ENCODE measurements at regions not wholly inside any gene's neighbourhood (a gene's known extent, or its start where the extent isn't known, plus 50 kb on each side); places are given as distances from the start of the nearest gene placed in this dataset.
"Not testable (repeated sequence)": the region's sequence is repeated elsewhere in the genome, so short reads cannot be mapped to it uniquely, and the experiment has no call there.

GRCh38 chr7:17043012-17043877 is 161.5 kb upstream of the AGR3 start:
- Histone ChIP-seq H3K36me3 (no peaks in the 10 kb centered on the region), H3K4me2 (peak overlapping the region; percentile 10; the same call in 1 of the 2 replicates), H4K20me1 (no peaks in the 10 kb centered on the region), H3K9me3 (no peaks in the 10 kb centered on the region), H3K27me3 (no peaks in the 10 kb centered on the region), H3K9ac (no peak overlapping the region), H3K4me3 (no peak overlapping the region), H3K4me1 (peaks cover 41% of the 10 kb centered on the region), H3K27ac (no peak overlapping the region)
- no peak for TF ChIP-seq Cebpa-rat (IDR thresholded peaks at IDR 0.05)

GRCh38 chr7:17044396-17044795 is 162.6 kb upstream of the AGR3 start:
- Histone ChIP-seq H4K20me1 (no peaks in the 10 kb centered on the region), H3K4me2 (no peak overlapping the region), H3K4me3 (no peak overlapping the region), H3K4me1 (peaks cover 30% of the 10 kb centered on the region), H3K27me3 (no peaks in the 10 kb centered on the region), H3K36me3 (no peaks in the 10 kb centered on the region), H3K9me3 (no peaks in the 10 kb centered on the region), H3K27ac (no peak overlapping the region), H3K9ac (no peak overlapping the region)
- no peak for TF ChIP-seq Cebpa-rat (IDR thresholded peaks at IDR 0.05)

- no peak for TF ChIP-seq Cebpa-rat (IDR thresholded peaks at IDR 0.05)
- Histone ChIP-seq H3K36me3 (no peaks in the 10 kb centered on the region), H3K27me3 (no peaks in the 10 kb centered on the region), H3K4me2 (no peak overlapping the region), H3K9me3 (no peaks in the 10 kb centered on the region), H3K4me1 (peaks cover 26% of the 10 kb centered on the region), H4K20me1 (no peaks in the 10 kb centered on the region), H3K4me3 (no peak overlapping the region), H3K27ac (no peak overlapping the region), H3K9ac (no peak overlapping the region)
These were observed 163.1 kb upstream of the AGR3 start for GRCh38 chr7:17044861-17045260.

GRCh38 chr7:17046259-17046658 is 164.5 kb upstream of the AGR3 start:
- Histone ChIP-seq H3K4me2 (no peak overlapping the region), H3K27ac (no peak overlapping the region), H3K9me3 (no peaks in the 10 kb centered on the region), H3K4me3 (no peak overlapping the region), H4K20me1 (no peaks in the 10 kb centered on the region), H3K27me3 (no peaks in the 10 kb centered on the region), H3K4me1 (peaks cover 16% of the 10 kb centered on the region), H3K9ac (no peak overlapping the region), H3K36me3 (no peaks in the 10 kb centered on the region)
- TF ChIP-seq Cebpa-rat (IDR thresholded peaks at IDR 0.05) = no peak

- H3K9ac ChIP-seq = no peak overlapping the region
These were observed 164.9 kb upstream of the AGR3 start for GRCh38 chr7:17046666-17047065.

GRCh38 chr7:17053164-17053563 is 171.4 kb upstream of the AGR3 start:
- H3K9ac ChIP-seq, H3K4me2 ChIP-seq, H4K20me1 ChIP-seq, H3K9me3 ChIP-seq, H3K4me3 ChIP-seq, H3K36me3 ChIP-seq, H3K27ac ChIP-seq, H3K27me3 ChIP-seq, H3K4me1 ChIP-seq: not testable (repeated sequence)

More at GRCh38 chr7:17046666-17047065, 164.9 kb upstream of the AGR3 start:
- H3K4me2 ChIP-seq = no peak overlapping the region
- H3K9me3 ChIP-seq = no peaks in the 10 kb centered on the region
- no peak overlapping the region for H3K4me3 ChIP-seq
- peaks cover 12% of the 10 kb centered on the region for H3K4me1 ChIP-seq
- H3K36me3 ChIP-seq = no peaks in the 10 kb centered on the region
- no peaks in the 10 kb centered on the region for H4K20me1 ChIP-seq
- no peak overlapping the region for H3K27ac ChIP-seq
- TF ChIP-seq Cebpa-rat (IDR thresholded peaks at IDR 0.05) = no peak
- no peaks in the 10 kb centered on the region for H3K27me3 ChIP-seq

- Histone ChIP-seq H3K27me3 (no peaks in the 10 kb centered on the region), H3K36me3 (no peaks in the 10 kb centered on the region), H3K4me2 (no peak overlapping the region), H3K9ac (no peak overlapping the region), H3K27ac (no peak overlapping the region), H3K4me3 (no peak overlapping the region), H4K20me1 (no peaks in the 10 kb centered on the region), H3K9me3 (no peaks in the 10 kb centered on the region), H3K4me1 (peaks cover 12% of the 10 kb centered on the region; the same call in 1 of the 2 replicates)
- no peak for TF ChIP-seq Cebpa-rat (IDR thresholded peaks at IDR 0.05)
These were observed 172.4 kb upstream of the AGR3 start for GRCh38 chr7:17054206-17054605.

GRCh38 chr7:17054836-17055235 is 173.1 kb upstream of the AGR3 start:
- no peak overlapping the region for H3K4me3 ChIP-seq
- no peak overlapping the region for H3K27ac ChIP-seq
- no peaks in the 10 kb centered on the region for H3K9me3 ChIP-seq
- TF ChIP-seq Cebpa-rat (IDR thresholded peaks at IDR 0.05) = no peak
- H3K4me1 ChIP-seq = peaks cover 17% of the 10 kb centered on the region; the same call in 1 of the 2 replicates
- H4K20me1 ChIP-seq = no peaks in the 10 kb centered on the region
- no peak overlapping the region for H3K9ac ChIP-seq
- H3K27me3 ChIP-seq = no peaks in the 10 kb centered on the region
- no peak overlapping the region for H3K4me2 ChIP-seq
- no peaks in the 10 kb centered on the region for H3K36me3 ChIP-seq

GRCh38 chr7:17055596-17055995 is 173.8 kb upstream of the AGR3 start:
- Histone ChIP-seq H3K4me2 (no peak overlapping the region), H3K27me3 (no peaks in the 10 kb centered on the region), H3K36me3 (no peaks in the 10 kb centered on the region), H3K27ac (no peak overlapping the region), H4K20me1 (no peaks in the 10 kb centered on the region), H3K4me3 (no peak overlapping the region), H3K4me1 (peaks cover 17% of the 10 kb centered on the region; the same call in 1 of the 2 replicates), H3K9ac (no peak overlapping the region), H3K9me3 (no peaks in the 10 kb centered on the region)
- TF ChIP-seq Cebpa-rat (IDR thresholded peaks at IDR 0.05) = no peak

GRCh38 chr7:17056491-17057142 is 174.8 kb upstream of the AGR3 start:
- H3K27me3 ChIP-seq = no peaks in the 10 kb centered on the region
- no peaks in the 10 kb centered on the region for H3K9me3 ChIP-seq
- no peak overlapping the region for H3K4me3 ChIP-seq
- no peak overlapping the region for H3K9ac ChIP-seq
- no peak overlapping the region for H3K27ac ChIP-seq
- no peaks in the 10 kb centered on the region for H3K36me3 ChIP-seq
- H3K4me1 ChIP-seq = peaks cover 17% of the 10 kb centered on the region; the same call in 1 of the 2 replicates
- no peaks in the 10 kb centered on the region for H4K20me1 ChIP-seq
- H3K4me2 ChIP-seq = no peak overlapping the region
- TF ChIP-seq Cebpa-rat (IDR thresholded peaks at IDR 0.05) = no peak

All from BLaER1 (cell line).